ENCODE measurements at regions not wholly inside any gene's neighbourhood (a gene's known extent, or its start where the extent isn't known, plus 50 kb on each side); places are given as distances from the start of the nearest gene placed in this dataset.
A peak's percentile ranks its signal among the peaks of the same experiment; 100 is the strongest.

DNA sequence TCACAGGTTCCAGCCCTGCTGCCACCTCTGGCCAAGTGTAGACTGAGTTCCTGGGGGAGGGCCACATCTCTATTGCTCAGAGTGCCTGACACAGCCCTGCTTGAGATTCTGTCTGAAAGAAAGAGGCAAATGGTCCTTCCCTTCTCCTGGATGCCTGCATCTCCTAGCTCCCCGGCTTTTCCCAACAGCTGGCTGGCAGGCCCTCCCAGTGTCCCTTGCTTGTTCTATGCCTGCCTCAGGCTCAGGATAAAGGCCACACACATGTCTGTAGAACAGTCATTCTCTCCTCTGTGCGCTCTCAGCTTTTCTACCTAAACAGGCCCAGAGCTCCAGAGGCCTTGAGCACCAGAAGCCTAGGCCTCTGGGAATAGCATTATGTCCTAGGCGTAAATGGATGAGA is 343.4 kb upstream of the USP24 start:
- H3K27ac ChIP-seq (ENCODE audit: insufficient read depth, low read length) = no peak overlapping the region
- no peaks in the 10 kb centered on the region for H3K27me3 ChIP-seq (ENCODE audit: control insufficient read depth, insufficient read depth, low read length)
- H3K9me3 ChIP-seq (ENCODE audit: control insufficient read depth, insufficient read depth, low read depth, low read length) = no peaks in the 10 kb centered on the region
- no peaks in the 10 kb centered on the region for H3K79me2 ChIP-seq (ENCODE audit: control insufficient read depth, insufficient read depth, low read length)
- no peak overlapping the region for H3K9ac ChIP-seq (ENCODE audit: insufficient read depth, low read length)
- no peaks in the 10 kb centered on the region for H4K20me1 ChIP-seq (ENCODE audit: control insufficient read depth, extremely low read depth, insufficient read depth, low read length)
- no peaks in the 10 kb centered on the region for H3K36me3 ChIP-seq (ENCODE audit: control insufficient read depth, insufficient read depth, low read length)
- no peak overlapping the region for H2AFZ ChIP-seq (ENCODE audit: low read length)
- no peaks in the 10 kb centered on the region for H3K4me1 ChIP-seq (ENCODE audit: control insufficient read depth, extremely low read depth, insufficient read depth, low read length)
- no peak for DNase-seq (ENCODE audit: low read depth in 2 of 2)
- TF ChIP-seq, protein P1, sequence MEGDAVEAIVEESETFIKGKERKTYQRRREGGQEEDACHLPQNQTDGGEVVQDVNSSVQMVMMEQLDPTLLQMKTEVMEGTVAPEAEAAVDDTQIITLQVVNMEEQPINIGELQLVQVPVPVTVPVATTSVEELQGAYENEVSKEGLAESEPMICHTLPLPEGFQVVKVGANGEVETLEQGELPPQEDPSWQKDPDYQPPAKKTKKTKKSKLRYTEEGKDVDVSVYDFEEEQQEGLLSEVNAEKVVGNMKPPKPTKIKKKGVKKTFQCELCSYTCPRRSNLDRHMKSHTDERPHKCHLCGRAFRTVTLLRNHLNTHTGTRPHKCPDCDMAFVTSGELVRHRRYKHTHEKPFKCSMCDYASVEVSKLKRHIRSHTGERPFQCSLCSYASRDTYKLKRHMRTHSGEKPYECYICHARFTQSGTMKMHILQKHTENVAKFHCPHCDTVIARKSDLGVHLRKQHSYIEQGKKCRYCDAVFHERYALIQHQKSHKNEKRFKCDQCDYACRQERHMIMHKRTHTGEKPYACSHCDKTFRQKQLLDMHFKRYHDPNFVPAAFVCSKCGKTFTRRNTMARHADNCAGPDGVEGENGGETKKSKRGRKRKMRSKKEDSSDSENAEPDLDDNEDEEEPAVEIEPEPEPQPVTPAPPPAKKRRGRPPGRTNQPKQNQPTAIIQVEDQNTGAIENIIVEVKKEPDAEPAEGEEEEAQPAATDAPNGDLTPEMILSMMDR (conservative IDR thresholded peaks at IDR 0.05 in 1 of 2, IDR thresholded peaks at IDR 0.05 in 1 of 2; ENCODE audit: low read depth in 1 of 2, low read length in 2 of 2) = no peak
- TF ChIP-seq EZH2 (IDR thresholded peaks at IDR 0.05; ENCODE audit: low read length, missing control alignments) = no peak
- H3K4me2 ChIP-seq (ENCODE audit: extremely low read depth, insufficient read depth, low read length) = no peak overlapping the region
- H3K4me3 ChIP-seq (replicated peaks in 1 of 4; ENCODE audit: control extremely low read depth in 1 of 4, insufficient read depth in 1 of 4, low read depth in 3 of 4, low read length in 4 of 4) = no peak overlapping the region

DNA sequence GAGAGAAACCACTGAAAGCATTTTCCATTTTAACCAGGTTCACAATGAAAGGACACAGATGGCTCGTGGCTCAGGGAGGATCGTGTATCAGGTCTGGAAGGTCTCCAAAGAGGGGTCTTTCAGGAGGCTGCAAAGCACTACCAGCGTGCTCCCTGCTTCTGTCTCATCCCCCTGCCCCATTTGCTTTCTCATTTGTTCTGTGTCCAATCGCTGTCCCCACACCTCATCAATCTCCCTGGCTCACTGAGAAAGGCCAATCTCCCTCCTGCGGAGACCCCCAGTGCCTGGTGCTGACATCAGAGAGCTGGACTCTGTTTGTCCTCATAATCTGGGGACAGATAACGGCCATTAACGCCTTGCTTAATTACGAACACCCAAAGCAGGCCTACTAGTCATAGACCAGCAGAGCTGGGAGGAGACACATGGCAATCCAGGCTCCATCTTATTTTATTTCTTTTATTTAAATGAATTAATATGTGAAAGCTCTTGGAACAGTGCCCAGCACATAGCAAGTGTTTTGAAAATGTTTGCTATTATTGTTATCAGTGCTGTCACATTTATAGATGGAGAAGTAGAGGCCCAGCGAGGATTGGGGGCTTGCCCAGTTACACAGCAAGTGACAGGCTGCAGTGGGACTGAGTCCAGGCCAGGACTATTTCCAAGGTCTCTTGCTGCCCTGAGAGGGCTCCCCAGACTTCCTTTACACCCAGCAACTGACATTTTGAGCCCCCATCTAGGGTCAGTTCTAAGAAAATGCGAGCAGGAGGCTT is 341.0 kb upstream of the USP24 start:
- H3K4me3 ChIP-seq (replicated peaks in 1 of 4; ENCODE audit: control extremely low read depth in 1 of 4, insufficient read depth in 1 of 4, low read depth in 3 of 4, low read length in 4 of 4) = no peak overlapping the region
- H3K79me2 ChIP-seq (ENCODE audit: control insufficient read depth, insufficient read depth, low read length) = no peaks in the 10 kb centered on the region
- H2AFZ ChIP-seq (ENCODE audit: low read length) = no peak overlapping the region
- no peak overlapping the region for H3K9ac ChIP-seq (ENCODE audit: insufficient read depth, low read length)
- H3K27ac ChIP-seq (ENCODE audit: insufficient read depth, low read length) = no peak overlapping the region
- H3K9me3 ChIP-seq (ENCODE audit: control insufficient read depth, insufficient read depth, low read depth, low read length) = no peaks in the 10 kb centered on the region
- DNase-seq (ENCODE audit: low read depth in 2 of 2) = peak in 1 of 2 donors; percentile 33
- H3K27me3 ChIP-seq (ENCODE audit: control insufficient read depth, insufficient read depth, low read length) = no peaks in the 10 kb centered on the region
- H3K36me3 ChIP-seq (ENCODE audit: control insufficient read depth, insufficient read depth, low read length) = no peaks in the 10 kb centered on the region
- H3K4me2 ChIP-seq (ENCODE audit: extremely low read depth, insufficient read depth, low read length) = no peak overlapping the region
- no peaks in the 10 kb centered on the region for H3K4me1 ChIP-seq (ENCODE audit: control insufficient read depth, extremely low read depth, insufficient read depth, low read length)
- H4K20me1 ChIP-seq (ENCODE audit: control insufficient read depth, extremely low read depth, insufficient read depth, low read length) = no peaks in the 10 kb centered on the region
- TF ChIP-seq, protein P1 (conservative IDR thresholded peaks at IDR 0.05 in 1 of 2, IDR thresholded peaks at IDR 0.05 in 1 of 2; ENCODE audit: low read depth in 1 of 2, low read length in 2 of 2) = no peak
- no peak for TF ChIP-seq EZH2 (IDR thresholded peaks at IDR 0.05; ENCODE audit: low read length, missing control alignments)

DNA sequence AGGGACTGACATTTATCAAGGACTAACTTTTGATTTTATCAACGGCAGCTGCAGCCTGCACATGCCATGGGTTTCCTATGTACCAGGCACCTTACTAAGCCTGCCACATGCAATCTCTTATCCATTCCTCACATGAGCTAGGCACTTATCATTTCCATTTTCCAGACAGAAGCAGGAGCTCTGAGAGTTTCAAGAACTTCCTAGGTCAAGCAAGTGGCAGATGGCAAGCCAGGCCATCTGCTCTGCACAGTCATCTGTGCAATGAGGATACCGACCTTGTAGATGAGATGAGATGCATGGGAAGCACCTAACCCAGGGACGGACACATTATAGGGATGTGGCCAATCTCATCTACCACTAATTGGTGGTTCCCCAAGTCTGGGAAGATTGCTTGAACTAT is 339.4 kb upstream of the USP24 start:
- H3K9me3 ChIP-seq (ENCODE audit: control insufficient read depth, insufficient read depth, low read depth, low read length) = no peaks in the 10 kb centered on the region
- no peak overlapping the region for H3K4me2 ChIP-seq (ENCODE audit: extremely low read depth, insufficient read depth, low read length)
- H3K9ac ChIP-seq (ENCODE audit: insufficient read depth, low read length) = no peak overlapping the region
- no peaks in the 10 kb centered on the region for H3K79me2 ChIP-seq (ENCODE audit: control insufficient read depth, insufficient read depth, low read length)
- H2AFZ ChIP-seq (ENCODE audit: low read length) = no peak overlapping the region
- H3K4me1 ChIP-seq (ENCODE audit: control insufficient read depth, extremely low read depth, insufficient read depth, low read length) = no peaks in the 10 kb centered on the region
- H4K20me1 ChIP-seq (ENCODE audit: control insufficient read depth, extremely low read depth, insufficient read depth, low read length) = no peaks in the 10 kb centered on the region
- H3K27ac ChIP-seq (ENCODE audit: insufficient read depth, low read length) = no peak overlapping the region
- no peak overlapping the region for H3K4me3 ChIP-seq (replicated peaks in 1 of 4; ENCODE audit: control extremely low read depth in 1 of 4, insufficient read depth in 1 of 4, low read depth in 3 of 4, low read length in 4 of 4)
- DNase-seq (ENCODE audit: low read depth in 2 of 2) = no peak
- TF ChIP-seq, protein P1 (conservative IDR thresholded peaks at IDR 0.05 in 1 of 2, IDR thresholded peaks at IDR 0.05 in 1 of 2; ENCODE audit: low read depth in 1 of 2, low read length in 2 of 2) = no peak
- no peak for TF ChIP-seq EZH2 (IDR thresholded peaks at IDR 0.05; ENCODE audit: low read length, missing control alignments)
- no peaks in the 10 kb centered on the region for H3K36me3 ChIP-seq (ENCODE audit: control insufficient read depth, insufficient read depth, low read length)
- H3K27me3 ChIP-seq (ENCODE audit: control insufficient read depth, insufficient read depth, low read length) = no peaks in the 10 kb centered on the region
